HG02885 (cell line): ENCODE measurements at regions not wholly inside any gene's neighbourhood (a gene's known extent, or its start where the extent isn't known, plus 50 kb on each side); places are given as distances from the start of the nearest gene placed in this dataset.
"Not testable (repeated sequence)": the region's sequence is repeated elsewhere in the genome, so short reads cannot be mapped to it uniquely, and the experiment has no call there.

Experiments used
- ATAC-seq: cut with Tn5 transposase; IDR thresholded peaks from one replicate; pipeline ENCODE4 v1.9.1; 2021; ENCODE audit warnings: mild to moderate bottlenecking; ENCODE audit not compliant: unreplicated experiment, poor library complexity

DNA sequence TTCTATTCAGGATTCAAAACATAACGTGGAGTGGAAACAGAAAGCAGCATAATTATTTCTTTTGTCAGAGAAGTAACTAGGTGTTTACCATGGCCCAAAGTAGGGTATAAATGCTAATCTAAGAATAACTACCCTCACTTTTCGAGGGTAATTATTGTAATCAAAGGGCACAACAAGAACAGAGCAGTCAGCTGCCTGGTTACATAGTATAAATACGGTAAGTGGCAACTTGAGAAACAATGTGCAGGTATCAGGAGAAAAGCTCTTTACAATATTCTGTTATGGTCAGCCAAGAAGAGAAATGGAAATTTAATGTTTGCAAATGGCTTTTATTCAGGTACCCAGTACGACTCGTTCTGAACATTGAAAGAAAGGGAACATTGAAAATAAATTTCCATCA, 242.0 kb upstream of the NPY start:
- no peak for ATAC-seq

DNA sequence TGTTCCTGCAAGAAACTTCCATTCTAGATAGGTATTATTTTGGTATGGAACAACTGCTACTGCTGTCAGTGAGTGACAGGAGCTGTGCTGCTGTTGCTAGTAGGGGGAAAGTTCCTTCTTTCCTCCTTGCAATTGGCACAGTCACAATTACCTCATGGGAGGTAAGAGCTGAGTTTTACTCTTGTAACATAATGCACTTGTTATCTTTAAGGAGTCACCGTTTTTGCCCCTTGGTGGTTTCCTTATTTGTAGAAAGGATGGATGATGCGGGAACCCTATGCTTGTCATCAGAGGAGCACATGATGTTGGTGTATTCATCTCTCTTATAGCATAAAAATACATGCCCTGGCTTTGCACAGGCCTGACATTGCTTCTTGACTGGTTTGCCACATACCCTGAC, 234.7 kb upstream of the NPY start:
- no peak for ATAC-seq

DNA sequence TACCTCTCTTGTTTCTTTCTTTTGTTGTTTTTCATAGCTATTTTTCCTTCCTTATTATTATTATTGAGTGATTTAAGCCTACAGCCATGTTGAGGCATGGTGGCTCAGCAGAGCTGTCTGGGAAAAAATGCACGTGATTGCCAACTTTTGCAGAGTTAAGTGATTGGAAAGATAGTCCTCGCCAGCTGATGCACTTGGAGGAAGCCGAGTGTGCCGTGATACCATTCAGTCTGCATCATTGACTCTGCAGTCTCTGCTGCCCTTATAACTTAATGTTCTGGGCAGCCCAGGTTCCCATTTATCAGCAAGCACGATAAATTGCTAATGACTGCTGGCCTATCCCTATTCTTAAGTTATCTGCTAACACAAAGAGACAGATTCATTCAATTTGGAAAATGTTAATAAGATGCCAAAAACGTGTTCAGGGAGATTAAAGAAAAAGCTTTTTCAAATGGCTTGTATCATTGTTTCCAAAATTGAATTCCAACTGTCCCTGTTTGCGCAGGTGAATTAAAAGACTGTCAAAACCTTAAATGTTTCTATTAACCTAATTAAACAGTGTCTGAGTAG, 232.9 kb upstream of the NPY start:
- ATAC-seq: no peak

DNA sequence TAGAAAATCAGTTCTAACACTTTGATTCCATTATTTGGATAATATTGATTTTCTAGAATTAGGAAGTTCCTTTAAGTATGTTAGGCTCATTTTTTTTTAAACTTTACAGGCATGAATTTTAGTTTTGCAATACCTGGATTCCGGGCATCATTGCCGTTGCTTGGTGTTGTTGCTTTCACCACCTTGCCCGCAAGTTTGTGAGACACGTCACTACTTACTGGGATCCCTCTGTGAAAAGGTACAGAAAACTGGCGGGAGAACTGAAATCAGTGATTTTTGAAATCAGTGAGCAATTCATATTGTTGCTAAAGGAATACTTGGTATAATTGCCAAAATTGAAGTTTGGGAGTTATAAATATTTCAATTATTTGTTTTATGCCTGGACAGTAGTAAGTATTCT, 232.3 kb upstream of the NPY start:
- ATAC-seq: no peak

DNA sequence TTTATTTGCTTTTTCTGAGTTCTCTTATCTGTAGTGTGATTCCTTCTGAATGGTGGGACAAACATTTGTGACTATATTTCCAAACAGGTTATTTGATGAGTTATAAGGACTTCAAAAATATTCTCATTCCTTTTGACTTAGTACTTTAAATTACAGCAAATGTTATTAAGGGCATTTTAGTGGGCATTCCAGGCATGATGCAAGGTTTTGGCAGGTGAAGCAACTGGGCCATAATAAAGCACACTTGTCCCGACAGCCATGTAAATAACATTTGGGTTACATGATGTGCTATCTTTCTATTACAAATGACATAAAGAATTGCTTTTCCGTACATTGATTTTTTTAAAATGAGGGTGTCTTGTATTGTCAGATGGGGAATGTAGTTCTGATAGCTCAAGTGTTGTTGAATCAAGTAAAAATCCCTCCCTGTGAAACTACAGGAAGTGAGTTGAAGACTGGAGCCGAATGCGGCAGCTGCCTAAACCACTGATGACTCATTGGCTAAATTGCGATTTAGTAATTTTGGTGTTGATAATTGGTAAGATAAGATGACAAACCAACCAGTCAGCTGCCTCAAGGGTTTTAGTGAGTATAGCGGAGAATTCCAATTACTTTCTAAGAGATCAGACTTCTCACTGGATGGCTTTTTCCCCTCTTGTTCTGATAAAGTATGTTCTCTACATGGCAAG, 231.3 kb upstream of the NPY start:
- no peak for ATAC-seq

DNA sequence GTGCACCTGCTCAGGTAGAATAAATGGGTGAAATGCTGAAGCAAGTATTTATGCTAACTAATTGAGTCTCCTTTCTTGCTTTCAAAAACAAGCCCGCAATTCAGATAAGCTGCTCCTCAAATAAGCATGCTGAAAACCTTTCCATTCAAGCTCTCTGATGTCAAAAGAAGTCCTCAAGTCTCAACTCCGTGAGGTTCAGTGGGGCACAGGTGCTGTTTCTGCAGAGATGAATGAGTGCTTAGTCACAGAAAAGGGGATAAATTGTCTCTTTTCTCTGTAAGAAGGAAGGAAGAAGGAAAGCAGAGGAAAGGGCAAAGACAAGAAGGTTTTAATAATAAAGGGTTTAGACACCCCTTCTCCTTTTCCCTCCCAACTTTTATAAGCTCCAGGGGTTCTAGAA, 229.8 kb upstream of the NPY start:
- no peak for ATAC-seq

DNA sequence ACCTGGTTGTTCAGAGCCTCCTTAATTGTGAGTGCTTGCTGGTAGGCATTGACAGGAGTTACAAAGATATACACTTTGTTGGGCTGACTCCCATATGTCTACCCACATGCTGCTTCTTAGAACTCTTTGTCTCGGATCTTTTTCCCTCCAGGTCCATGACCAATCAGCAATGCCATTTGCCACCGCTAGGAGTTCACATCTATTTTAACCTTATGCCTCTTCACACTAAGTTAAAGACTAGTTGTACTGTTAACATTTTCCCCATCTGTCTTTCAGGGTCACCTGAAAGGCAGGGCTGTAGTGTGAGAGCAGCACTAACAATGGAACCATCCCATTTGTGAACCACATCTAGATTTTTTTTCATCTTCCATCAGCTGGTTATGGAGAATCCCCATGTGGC, 226.7 kb upstream of the NPY start:
- no peak for ATAC-seq

DNA sequence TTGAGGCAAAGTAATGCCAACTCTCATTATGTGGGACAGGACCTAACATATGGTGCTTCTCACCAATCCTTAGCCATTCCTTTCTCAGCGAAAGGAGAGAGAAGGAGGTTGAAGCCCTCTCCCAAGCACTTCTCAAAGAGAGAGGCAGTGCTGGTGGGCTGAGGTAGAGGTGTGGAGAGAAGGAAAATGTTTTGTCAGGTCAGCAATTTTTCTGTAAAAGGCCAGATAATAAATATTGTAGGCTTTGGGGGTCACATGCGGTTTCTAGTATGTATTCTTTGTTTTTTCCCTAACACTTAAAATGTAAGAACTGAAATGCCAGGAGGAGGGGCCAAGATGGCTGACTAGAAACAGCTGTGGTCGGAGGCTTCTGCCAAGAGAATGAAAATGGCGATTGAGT, 225.0 kb upstream of the NPY start:
- ATAC-seq: no peak

DNA sequence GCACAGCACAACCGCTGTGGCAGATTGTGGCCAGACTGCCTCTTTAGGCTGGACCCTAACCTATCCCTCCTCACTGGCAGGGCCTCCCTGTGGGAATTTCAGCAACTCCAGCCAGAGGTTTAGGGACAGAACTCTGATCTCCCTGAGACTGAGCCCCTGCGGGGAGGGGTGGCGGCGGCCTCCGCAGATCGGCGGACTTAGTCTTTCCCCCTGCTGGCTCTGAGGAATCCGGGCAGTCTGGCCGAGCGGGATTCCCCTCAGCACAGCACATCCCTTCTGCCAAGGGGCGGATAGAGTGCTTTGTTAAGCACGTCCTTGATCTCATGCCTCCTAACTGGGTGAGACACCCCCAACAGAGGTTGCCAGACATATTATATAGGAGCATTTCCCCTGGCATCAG, 224.2 kb upstream of the NPY start:
- no peak for ATAC-seq

DNA sequence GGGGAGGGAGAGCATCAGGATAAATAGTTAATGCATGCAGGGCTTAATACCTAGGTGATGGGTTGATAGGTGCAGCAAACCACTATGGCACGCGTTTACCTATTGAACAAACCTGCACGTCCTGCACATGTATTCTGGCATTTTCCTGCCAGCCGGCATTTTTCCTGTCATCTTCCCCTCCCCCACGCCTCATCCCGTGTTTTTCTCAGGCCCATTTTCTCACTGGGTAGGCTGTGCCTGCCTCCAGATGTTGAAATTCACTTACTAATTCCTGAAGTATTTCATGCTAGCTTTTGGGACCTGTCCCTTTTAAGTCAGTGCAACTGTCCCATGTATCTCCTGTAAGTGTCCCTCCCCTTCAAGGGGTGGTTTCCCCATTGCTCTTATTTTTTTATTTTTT, 220.3 kb upstream of the NPY start:
- no peak for ATAC-seq

DNA sequence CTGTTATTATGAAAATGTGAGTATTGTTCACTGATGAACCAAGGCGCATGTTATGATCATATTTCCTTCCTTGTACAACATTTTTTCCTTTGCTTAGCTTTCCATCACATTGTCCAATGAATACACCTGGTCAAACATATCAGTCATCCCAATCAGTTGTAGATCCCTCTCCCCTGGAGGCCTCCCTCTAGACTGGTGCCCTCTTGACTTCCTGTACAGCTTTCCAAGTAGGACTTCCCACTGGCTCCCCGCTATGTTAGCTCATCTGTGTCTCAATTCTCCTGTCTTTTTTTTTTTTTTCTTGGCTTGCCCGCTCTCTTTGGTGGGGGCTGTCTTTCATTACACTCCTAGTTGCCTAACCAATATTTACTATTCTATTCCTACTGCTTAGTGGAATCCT, 214.2 kb upstream of the NPY start:
- ATAC-seq: no peak

DNA sequence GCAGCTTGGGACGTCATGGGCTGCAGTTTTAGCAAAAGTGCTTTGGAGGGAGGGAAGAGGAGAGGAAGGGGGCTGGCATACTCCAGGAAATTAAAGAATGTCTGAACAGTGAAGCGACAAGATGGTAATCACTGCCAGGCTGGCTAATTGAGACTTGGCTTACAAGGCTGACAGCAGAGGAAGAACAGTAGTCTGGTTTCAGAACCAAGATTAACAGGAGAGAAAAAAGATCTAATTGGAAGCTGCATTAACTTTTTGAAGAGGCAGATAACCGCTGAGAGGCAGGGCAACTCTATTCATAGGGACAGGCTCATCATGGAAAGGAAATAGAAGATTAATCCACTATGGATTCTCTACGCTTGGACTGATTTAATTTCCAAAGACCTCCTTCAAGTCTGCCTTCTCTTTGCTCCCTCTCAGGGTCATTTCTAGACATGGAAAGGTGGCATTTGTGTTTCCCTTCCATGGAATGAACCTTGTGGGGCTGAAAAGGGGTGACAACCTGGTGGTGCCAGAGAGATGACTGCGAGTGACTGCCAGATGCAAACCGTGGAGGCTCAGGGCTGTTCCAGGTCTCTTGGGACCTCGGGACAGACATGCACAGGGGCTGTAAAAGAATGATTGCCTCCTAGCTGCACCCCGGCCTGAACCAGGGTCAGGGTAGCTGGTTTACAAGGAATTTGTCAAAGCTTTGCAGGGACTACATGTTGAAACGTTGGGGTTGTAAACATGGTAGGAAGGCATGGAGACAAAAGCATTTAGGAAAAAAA, 210.2 kb upstream of the NPY start:
- no peak for ATAC-seq

DNA sequence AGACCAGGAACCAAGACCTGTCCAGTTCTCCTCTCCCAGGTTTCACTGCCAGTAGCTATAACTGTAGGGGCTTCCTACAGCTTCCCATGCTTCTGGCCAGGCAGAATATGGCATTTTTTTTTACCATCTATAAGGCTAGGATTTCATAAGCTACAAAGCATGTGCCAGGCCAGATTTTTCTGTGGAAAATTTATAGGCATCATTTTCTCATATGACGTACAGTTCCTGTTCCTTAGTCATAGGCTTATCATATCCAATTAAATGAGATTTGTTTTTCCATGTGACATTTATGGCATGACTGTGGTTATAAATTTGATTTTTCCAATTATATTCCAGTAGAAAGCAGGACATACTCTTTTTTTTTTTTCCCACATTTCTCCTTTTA, 208.6 kb upstream of the NPY start:
- no peak for ATAC-seq

DNA sequence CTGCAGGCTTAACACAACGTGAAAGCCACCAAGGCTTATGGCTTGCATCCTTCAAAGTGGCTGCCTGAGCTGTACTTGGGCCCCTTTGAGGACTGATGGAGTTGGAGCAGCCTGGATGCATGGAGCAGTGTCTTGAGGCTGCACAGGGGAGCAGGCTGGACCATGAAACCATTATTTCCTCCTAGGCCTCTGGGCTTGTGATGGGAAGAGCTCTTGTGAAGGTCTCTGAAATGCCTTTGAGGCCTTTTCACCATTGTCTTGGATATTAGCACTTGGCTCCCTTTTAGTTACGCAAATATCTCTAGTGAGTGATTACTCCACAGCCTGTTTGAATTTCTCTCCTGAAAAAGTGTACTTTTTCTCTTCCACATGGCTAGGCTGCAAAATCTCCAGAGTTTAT, 201.2 kb upstream of the NPY start:
- no peak for ATAC-seq

DNA sequence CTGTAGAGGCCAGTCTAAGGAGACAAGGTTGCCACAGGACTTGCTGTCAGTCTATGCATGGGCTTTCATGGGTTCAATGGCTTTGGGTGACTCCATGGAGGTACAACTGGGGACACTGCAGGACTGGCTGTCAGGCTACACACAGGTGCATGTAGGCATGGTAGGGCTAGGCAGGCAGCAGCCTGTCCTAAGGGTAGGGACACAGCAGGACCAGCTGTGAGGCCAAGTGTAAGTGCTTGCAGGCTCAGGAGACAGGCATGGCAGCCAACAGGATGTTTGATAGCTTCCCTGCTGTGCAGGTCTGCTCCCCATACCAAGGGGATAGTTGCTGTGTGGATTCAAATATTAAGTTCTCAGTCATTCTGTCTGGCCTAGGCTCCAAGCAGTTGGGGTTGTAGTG, 181.0 kb upstream of the NPY start:
- no peak for ATAC-seq

DNA sequence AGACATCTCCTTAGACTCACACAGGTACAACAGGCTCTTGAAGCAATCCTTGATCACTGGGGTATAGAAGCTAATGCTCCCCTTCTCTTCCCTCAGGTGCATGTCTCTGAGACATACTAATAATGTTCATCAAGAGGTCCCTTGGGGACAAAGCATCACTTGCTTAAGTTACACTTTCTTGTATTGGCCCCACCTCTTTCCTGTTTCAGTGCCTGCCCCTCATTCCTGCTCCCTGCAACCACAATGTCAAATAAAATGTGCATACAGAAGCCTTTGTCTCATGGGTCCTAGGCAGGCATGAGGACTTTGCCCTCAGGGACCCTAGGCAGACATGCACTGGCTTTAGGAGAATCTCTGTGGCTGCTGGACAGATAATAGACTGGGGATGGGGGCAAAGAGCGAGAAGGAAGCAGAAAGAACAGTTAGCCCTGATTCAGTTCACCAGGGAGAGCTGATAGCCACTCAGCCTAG, 175.0 kb upstream of the NPY start:
- ATAC-seq: no peak

DNA sequence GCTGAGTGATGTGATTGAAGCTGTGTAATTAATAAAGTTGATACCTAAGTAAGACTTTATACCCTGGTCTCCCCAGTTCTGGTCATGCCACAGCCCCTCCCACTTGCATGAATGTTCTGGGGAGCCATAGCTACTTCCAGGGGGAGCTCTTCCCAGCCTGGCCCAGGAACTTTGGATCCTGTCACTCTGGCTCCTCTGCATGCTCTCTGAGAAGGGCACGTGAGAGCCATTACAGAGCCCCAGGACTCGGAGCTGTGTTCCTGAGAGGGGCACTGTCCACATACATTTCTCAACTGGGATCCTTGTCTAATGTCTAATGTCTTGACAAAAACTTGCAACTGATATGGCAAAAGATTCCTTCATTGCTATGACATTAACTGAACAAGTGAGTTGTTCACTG, 173.9 kb upstream of the NPY start:
- no peak for ATAC-seq

DNA sequence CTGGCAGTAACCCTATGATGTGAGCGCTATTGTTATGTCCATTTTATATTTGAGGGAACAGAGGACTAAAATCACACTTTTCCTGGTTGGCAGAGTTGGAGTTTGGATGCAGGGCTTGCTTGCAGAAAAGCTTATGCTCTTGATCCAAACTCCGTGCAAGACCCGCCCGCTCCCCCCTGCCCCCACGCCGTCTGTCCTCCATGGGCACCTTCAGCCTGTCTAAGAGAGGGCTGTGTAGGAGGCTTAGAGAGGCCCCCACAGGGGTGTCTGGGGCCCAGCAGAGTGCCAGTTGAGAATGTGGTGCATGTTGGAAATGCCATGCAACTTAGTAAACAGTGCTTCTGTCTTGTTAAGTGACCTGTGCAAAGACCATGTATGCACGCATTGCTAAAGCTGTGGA, 170.5 kb upstream of the NPY start:
- no peak for ATAC-seq

DNA sequence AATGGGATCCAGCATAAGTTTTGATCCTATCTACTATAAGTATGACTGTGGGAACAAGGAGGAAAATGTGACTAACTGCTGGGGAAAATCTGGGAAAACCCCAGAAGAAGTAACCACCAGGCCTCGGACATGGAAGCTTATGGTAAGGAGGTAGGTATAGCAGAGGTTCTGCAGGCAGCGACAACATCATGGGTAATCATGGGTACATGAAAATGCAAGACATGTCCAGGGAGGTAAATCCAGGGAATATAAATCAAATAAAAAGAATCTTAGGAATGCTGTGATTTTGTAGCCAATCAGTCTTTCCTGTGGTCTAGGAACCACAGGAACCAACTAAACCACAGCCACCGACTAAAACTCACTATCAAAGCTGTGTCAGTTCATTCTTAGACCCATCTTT, 168.3 kb upstream of the NPY start:
- no peak for ATAC-seq

DNA sequence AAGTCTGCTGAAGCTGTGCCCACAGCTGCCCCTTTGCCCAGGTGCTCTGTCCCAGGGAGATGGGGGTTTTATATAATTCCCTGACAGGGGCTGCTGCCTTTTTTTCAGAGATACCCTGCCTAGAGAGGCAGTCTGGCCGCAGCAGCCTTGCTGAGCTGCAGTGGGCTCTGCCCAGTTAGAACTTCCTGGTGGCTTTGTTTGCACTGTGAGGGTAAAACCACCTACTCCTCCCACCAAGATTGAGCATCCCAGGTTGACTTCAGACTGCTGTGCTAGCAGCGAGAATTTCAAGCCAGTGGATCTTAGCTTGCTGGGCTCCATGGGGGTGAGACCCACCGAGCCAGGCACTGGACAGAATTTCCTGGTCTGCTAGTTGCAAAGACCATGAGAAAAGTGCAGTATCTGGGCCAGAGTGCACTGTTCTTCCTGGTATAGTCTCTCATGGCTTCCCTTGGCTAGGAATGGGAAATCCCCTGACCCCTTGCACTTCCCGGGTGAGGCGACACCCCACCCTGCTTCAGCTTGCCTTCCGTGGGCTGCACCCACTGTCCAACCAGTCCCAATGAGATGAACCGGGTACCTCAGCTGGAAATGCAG, 166.0 kb upstream of the NPY start:
- ATAC-seq: not testable (repeated sequence)

DNA sequence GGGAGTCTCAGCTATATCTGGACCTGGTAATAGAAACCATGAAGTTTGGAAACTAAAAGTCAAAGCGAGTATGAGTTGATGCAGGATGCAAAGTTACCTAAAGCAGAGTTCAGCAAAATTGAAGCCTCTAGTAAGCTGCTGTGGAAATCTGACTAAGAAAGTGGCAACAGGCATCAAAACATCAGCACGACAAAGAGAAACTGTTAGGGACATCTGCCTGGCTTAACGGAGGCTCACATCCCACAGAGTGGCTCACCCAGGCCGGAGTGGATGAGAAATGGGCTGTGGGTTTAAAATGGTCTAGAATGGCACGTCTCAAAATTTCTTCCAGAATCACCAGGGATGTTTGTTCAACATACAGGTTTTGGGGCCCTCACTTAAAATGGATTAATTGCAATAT, 164.1 kb upstream of the NPY start:
- ATAC-seq: no peak
